HG03097 (cell line): ENCODE measurements at regions not wholly inside any gene's neighbourhood (a gene's known extent, or its start where the extent isn't known, plus 50 kb on each side); places are given as distances from the start of the nearest gene placed in this dataset.
"Not testable (repeated sequence)": the region's sequence is repeated elsewhere in the genome, so short reads cannot be mapped to it uniquely, and the experiment has no call there.

Experiments
- ATAC-seq: cut with Tn5 transposase; IDR thresholded peaks from one replicate; pipeline ENCODE4 v1.9.1; 2021; ENCODE audit not compliant: unreplicated experiment, low FRiP score

DNA sequence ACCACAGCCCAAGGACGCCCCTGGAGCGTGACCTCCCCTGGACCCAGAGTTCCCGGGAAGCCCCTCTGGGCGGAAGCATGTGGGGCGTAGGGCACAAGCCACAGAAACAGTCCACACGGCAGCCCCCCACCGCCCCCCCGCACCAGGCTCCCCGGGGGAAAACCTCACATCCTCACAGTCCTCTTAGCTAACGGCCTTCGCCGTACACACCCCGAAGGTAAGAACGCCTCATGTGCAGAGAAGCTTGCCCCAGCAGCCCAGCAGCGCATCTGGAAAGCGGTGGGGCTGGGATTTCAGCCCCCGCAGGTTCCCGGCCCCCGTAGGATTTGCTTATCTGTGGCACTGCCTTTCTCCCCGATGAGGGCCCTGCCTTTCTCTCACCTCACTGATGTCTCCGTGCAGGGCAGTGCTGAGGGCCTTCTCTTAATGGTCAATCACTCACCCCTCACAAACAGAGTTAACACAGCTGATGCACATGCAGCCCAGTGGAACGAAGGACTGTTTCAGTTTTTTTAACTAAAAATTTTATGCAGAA is 309.2 kb downstream of the BRD1 start:
- ATAC-seq, result no peak

GRCh38 chr22:49517667-49518185 is 309.9 kb downstream of the BRD1 start:
- no peak for ATAC-seq

GRCh38 chr22:49517211-49517610 is 310.5 kb downstream of the BRD1 start:
- no peak for ATAC-seq

DNA sequence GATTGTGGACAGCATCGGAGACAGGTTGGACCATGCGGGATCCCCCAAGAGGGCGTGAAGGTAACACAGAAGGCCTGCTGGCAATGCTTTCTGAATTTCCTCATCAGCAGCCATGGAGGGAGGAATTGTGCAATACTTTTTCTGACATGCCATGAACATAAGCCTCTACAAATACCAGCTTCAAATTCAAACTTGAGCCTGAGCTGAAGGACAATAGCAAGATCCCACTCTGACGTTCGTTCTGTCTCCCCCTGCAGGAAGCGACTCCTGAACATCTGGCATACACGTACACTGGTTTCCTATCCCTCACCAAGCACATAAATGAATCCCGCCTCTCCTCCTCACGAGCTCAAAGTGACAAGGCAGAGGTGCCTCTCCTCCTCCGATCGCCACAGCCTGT is 312.2 kb downstream of the BRD1 start:
- no peak for ATAC-seq

- ATAC-seq, result no peak
These were observed 313.0 kb downstream of the BRD1 start for GRCh38 chr22:49514641-49515040.

DNA sequence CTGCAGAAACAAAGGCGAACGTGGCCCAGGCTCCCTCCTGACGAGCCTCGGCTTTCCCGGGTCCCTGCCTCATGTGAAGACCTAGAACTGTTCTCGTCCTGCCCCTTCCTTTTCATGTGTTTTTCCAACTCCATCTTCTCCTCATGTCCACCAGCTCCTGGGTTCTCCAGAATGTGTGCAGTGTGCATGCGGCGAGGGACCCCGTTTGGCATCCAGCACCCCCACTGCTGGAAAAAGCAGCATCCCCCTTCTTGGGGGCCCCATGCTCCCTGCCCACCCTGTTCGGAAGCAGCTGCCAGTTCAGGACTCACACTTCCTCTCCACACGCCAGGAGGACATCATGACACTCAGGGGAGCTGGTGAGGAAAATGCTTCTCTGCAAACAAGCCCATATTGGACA is 313.5 kb downstream of the BRD1 start:
- ATAC-seq, result no peak

- ATAC-seq, result no peak
These were observed 314.3 kb downstream of the BRD1 start for GRCh38 chr22:49513358-49513851.

DNA sequence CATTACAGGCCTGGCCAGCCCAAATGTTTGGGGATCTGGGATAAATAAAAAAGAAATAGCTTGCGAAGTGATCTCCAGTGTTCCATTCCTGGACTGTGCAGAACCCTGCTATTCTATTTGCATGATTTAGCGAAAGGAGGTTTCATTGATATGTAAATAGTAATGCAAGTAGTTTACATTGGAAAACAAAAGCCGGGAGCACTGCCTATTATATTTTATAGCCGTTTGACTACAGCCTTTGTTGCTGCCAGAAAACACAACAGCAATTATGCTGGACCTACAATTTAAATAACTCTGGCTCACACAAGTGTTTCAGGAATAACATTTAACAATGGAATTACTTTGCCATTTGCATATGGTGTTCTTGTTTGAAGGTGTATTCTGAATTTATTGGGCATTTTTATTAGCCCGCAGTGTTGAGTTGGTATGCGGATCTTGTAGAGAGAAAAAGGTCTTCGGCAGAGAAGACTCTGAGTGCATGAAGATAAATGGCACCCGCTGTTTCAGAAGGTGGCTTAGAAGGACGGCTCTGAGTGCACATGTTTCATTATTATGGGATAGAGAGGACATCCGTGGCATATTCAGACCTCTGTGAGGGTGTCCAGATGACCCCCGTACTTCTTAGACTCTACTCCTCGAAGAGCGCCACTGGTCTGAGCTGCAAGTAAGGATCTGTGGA is 315.0 kb downstream of the BRD1 start:
- no peak for ATAC-seq

GRCh38 chr22:49511393-49512189 is 316.1 kb downstream of the BRD1 start:
- not testable (repeated sequence) for ATAC-seq

GRCh38 chr22:49510718-49511117 is 317.0 kb downstream of the BRD1 start:
- no peak for ATAC-seq

GRCh38 chr22:49509016-49509415 is 318.7 kb downstream of the BRD1 start:
- no peak for ATAC-seq

DNA sequence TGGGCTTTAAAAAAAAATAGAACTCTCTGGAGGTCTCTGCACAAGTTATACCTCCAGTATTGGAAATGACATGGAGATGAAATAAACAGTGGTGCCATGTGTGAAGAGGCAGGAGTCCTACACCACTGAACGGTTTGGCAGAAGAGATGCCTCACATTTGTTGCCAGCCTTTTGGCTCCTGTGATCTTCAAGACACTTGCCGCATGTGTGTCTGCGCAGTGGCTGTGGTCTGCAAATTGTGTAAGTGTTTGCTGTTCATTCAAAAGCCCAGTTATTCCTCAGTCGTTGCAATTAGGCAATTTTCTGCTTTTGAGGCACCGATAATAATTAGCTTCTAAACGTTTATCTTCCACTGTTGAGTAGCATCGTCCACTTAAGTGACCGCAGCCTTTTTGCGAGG is 319.1 kb downstream of the BRD1 start:
- no peak for ATAC-seq

DNA sequence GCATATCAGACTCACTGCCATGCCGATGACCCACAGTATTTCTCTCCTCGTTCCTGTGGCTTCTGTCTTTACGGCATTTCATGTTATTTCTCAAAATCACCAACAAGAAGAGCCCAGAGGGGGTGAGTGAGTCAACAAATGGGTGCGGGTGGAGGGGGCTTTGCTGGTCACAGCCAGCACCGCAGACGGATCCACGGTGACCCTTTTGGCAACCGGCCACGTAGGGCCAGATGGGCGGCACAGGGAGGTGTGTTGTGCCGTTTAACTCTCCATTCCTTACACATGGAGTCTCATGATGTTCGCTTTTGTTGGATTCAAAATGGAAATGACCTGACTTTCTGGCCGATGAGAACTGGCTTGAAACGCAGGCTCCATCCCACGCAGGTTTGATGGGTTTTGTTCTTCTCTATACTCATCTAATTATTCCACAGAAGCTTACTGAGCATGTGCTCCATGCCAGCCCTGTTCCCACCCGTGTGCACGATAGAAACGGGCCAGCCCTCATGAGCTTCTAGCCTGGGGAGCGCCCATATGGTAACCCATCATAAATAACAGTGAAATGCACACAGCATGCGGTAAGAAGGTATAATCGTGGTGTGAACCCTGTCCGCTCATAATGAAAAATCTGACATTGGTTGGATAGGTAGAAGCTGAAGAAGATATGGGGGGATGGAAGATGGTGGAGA is 319.9 kb downstream of the BRD1 start:
- no peak for ATAC-seq

- ATAC-seq, result no peak
These were observed 321.7 kb downstream of the BRD1 start for GRCh38 chr22:49506010-49506400.

- no peak for ATAC-seq
These were observed 322.2 kb downstream of the BRD1 start for GRCh38 chr22:49505337-49506009.

GRCh38 chr22:49503896-49504521 is 323.7 kb downstream of the BRD1 start:
- ATAC-seq, result no peak

DNA sequence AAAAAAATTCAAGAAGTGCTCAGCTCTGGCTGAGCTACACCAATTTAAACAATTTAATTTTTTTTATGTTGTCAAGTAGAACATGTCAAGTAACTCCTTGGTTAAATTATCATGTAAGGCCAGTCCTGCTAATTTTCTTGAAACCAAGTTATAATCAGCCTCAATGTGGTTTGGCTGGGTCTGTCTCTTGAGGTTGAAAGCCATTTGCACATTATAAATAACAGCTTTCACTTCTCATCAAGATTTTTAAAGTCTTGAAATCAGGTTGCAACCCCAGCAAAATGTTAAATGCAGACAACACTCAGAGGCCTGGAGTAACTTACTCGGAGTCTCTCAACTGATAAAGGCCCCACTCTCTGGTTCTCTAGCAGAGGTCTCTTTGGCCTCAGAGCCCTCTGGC is 324.4 kb downstream of the BRD1 start:
- no peak for ATAC-seq

DNA sequence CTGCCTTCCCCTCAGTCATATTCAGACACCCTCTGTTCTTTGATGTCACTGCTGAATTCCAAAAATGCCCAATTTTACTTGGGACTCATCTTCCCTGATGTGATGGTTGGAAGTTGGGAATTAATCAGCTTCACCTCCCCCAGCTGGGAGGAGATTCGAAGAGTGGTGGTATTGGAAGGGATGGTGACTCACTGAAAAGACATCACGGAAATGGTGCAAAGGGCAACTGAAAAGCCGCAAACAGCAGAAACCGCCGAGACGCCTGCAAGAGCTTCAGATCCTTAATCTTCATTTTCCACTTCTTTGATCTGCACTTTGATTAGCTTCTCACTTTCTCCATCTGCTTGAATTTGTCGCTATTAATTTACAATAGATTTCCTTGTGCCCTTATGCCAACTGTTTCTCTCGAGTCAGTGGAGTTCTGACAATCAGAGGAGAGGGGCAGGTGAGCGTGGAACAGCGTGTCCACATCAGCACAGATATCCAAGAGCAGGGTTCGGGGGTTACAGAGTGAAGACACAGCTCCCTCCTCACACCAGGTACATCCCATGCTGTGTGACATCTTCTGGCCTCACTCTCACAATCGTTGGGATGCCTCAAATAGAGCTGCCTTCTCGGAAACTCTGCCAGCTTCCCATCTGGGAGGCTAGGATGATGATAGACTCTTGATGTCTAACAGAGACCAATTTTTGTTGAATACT is 325.4 kb downstream of the BRD1 start:
- no peak for ATAC-seq

DNA sequence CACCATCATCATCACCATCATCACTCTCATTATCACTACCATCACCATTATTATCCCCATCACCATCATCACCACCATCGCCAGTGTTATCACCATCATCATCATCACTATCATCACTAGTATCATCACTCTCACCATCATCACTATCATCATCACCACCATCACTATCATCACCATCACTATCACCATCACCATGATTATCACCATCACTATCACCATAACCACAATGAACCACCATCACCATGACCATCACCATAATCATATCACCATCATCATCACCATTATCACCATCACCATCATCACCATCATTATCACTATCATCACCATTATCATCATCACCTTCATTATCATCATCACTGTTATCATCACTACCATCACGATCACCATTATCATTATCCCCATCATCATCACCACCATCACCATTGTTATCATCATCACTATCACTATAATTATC is 326.7 kb downstream of the BRD1 start:
- ATAC-seq, result no peak
